ENCODE measurements at regions not wholly inside any gene's neighbourhood (a gene's known extent, or its start where the extent isn't known, plus 50 kb on each side); places are given as distances from the start of the nearest gene placed in this dataset.

DNA sequence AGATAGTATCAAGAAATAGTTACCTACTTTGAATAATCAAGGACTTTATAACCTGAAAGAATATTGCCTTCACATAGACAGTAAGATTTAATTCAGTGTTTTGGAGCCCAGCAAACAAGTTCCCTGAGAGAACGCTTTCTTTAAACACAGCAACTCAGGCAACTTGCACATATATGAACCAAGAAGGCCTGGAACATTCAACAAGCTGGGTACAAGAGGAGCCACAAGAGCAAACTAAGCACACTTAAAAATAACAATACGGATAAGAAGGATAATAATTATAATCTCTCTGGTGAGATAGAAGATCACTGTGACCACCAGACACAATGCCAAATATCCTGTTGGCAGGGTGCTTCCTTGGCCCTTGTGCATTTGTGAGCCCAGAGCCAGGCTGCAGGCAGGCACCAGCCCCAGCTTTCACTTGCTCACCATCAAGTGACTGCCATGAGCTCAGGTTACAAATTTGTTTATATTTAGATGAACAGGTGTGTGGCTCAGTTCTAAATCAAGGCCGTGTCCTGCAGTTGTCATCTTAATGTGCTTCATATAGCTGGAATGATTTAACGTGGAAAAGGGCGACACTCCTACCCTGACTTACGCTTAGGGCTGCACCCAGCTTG lies 446.6 kb downstream of the IRS1 start:
- TF ChIP-seq, protein P1, sequence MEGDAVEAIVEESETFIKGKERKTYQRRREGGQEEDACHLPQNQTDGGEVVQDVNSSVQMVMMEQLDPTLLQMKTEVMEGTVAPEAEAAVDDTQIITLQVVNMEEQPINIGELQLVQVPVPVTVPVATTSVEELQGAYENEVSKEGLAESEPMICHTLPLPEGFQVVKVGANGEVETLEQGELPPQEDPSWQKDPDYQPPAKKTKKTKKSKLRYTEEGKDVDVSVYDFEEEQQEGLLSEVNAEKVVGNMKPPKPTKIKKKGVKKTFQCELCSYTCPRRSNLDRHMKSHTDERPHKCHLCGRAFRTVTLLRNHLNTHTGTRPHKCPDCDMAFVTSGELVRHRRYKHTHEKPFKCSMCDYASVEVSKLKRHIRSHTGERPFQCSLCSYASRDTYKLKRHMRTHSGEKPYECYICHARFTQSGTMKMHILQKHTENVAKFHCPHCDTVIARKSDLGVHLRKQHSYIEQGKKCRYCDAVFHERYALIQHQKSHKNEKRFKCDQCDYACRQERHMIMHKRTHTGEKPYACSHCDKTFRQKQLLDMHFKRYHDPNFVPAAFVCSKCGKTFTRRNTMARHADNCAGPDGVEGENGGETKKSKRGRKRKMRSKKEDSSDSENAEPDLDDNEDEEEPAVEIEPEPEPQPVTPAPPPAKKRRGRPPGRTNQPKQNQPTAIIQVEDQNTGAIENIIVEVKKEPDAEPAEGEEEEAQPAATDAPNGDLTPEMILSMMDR (IDR thresholded peaks at IDR 0.05), result no peak
- no peak for TF ChIP-seq POLR2A (IDR thresholded peaks at IDR 0.05)
- no peak overlapping the region for H3K27ac ChIP-seq
- no peaks in the 10 kb centered on the region for H3K4me1 ChIP-seq
- intact Hi-C loops (cut with DNase I), result no loop called here
- H3K4me3 ChIP-seq (replicated peaks in 1 of 3), result no peak overlapping the region
- H3K9me3 ChIP-seq, result no peaks in the 10 kb centered on the region
- H3K36me3 ChIP-seq, result no peaks in the 10 kb centered on the region
- no peak for DNase-seq
- no peaks in the 10 kb centered on the region for H3K27me3 ChIP-seq
- WGBS, 2 donors, result 81 to 90% methylated on average over 6 of the region's 6 CpGs

DNA sequence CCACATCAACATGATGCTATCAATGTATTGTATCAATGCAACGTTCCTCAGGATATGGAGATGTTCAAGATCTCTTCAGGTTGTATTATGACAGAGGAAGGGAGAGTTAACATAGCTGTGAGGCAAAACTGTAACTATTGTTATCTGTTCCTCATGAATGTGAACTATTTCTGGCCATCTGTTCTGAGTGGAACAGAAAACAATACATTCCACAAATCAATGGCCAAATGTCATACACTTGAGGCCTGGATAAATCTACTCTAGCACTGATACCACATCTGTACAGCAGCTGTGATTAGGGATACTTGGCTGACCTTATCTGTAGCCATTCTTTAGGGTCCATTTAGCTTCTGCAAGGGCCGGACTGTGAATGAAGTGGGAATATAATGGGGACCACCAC lies 447.9 kb downstream of the IRS1 start:
- TF ChIP-seq POLR2A (IDR thresholded peaks at IDR 0.05), result no peak
- TF ChIP-seq, protein P1 (IDR thresholded peaks at IDR 0.05), result no peak
- no peak overlapping the region for H3K27ac ChIP-seq
- no peak for DNase-seq
- intact Hi-C loops (cut with DNase I), result no loop called here
- no peaks in the 10 kb centered on the region for H3K27me3 ChIP-seq
- no peaks in the 10 kb centered on the region for H3K9me3 ChIP-seq
- H3K36me3 ChIP-seq, result no peaks in the 10 kb centered on the region
- no peak overlapping the region for H3K4me3 ChIP-seq (replicated peaks in 1 of 3)
- no peaks in the 10 kb centered on the region for H3K4me1 ChIP-seq
- WGBS, 2 donors, result 92 to 93% methylated on average over 2 of the region's 2 CpGs

DNA sequence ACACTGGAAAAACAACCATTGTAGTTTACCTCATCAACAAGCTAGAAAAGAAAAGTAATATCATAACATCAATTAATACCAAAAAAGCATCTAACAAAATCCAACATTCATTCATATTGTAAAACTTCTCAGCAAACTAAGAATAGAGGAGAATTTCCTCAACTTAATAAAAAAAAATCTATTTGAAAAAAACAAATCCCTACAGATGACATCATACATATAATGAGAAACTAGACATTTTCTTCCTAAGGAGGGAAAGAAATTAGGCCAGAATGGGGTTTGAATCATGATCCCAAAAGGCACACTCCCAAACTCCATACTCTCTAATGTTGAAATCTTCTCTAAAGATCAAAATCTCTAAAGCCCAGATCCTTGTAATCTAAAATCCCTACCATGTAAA lies 460.0 kb downstream of the IRS1 start:
- intact Hi-C loops (cut with DNase I), result no loop called here
- Histone ChIP-seq H3K4me3 (replicated peaks in 1 of 3) (no peak overlapping the region), H3K27ac (no peak overlapping the region), H3K27me3 (no peaks in the 10 kb centered on the region), H3K4me1 (no peaks in the 10 kb centered on the region), H3K36me3 (no peaks in the 10 kb centered on the region), H3K9me3 (no peaks in the 10 kb centered on the region)
- TF ChIP-seq POLR2A (IDR thresholded peaks at IDR 0.05), result no peak
- TF ChIP-seq, protein P1 (IDR thresholded peaks at IDR 0.05), result no peak
- DNase-seq, result no peak

GRCh38 chr2:226338825-226339224 lies 460.8 kb downstream of the IRS1 start:
- intact Hi-C loops (cut with DNase I), result no loop called here
- Histone ChIP-seq H3K27ac (no peak overlapping the region), H3K36me3 (no peaks in the 10 kb centered on the region), H3K4me3 (replicated peaks in 1 of 3) (no peak overlapping the region), H3K27me3 (no peaks in the 10 kb centered on the region), H3K9me3 (no peaks in the 10 kb centered on the region), H3K4me1 (no peaks in the 10 kb centered on the region)
- DNase-seq, result no peak
- no peak for TF ChIP-seq POLR2A (IDR thresholded peaks at IDR 0.05)
- TF ChIP-seq, protein P1 (IDR thresholded peaks at IDR 0.05), result no peak

DNA sequence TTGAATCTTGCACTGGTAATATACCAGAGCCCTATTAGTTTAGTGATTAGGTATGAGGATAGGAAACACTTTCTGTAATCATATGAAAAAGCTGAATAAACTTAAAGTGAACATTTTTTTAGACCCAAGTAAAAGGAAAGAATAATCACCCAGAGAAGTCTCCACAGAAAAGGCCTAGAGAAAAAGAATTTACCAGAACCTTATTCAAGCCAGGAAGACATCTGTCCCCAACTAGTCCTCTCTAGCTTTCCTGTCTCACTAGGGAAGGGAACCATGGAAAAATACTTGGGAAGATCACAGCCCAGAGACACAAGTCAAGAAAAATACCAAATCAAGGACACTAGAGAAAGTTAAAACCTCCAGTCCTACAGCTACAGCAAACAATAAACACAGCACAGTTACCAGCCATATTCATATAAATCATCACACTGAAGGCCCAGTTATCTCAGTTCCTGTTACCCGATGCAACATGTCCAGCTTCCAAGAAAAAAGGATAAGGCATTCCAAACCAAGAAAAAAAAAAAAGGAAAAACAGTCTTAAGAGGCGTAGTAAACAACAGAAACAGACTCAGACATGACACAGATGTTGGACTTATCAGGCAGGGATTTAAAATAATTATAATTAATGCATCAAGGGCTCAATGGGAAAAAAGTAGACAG lies 461.5 kb downstream of the IRS1 start:
- Histone ChIP-seq H3K4me1 (no peaks in the 10 kb centered on the region), H3K36me3 (no peaks in the 10 kb centered on the region), H3K27me3 (no peaks in the 10 kb centered on the region), H3K9me3 (no peaks in the 10 kb centered on the region), H3K4me3 (replicated peaks in 1 of 3) (no peak overlapping the region), H3K27ac (no peak overlapping the region)
- TF ChIP-seq, protein P1 (IDR thresholded peaks at IDR 0.05), result no peak
- TF ChIP-seq POLR2A (IDR thresholded peaks at IDR 0.05), result no peak
- intact Hi-C loops (cut with DNase I), result no loop called here
- no peak for DNase-seq
- 44 to 46% methylated on average over 2 of the region's 2 CpGs for WGBS, 2 donors
